ENCODE measurements at regions not wholly inside any gene's neighbourhood (a gene's known extent, or its start where the extent isn't known, plus 50 kb on each side); places are given as distances from the start of the nearest gene placed in this dataset.

DNA sequence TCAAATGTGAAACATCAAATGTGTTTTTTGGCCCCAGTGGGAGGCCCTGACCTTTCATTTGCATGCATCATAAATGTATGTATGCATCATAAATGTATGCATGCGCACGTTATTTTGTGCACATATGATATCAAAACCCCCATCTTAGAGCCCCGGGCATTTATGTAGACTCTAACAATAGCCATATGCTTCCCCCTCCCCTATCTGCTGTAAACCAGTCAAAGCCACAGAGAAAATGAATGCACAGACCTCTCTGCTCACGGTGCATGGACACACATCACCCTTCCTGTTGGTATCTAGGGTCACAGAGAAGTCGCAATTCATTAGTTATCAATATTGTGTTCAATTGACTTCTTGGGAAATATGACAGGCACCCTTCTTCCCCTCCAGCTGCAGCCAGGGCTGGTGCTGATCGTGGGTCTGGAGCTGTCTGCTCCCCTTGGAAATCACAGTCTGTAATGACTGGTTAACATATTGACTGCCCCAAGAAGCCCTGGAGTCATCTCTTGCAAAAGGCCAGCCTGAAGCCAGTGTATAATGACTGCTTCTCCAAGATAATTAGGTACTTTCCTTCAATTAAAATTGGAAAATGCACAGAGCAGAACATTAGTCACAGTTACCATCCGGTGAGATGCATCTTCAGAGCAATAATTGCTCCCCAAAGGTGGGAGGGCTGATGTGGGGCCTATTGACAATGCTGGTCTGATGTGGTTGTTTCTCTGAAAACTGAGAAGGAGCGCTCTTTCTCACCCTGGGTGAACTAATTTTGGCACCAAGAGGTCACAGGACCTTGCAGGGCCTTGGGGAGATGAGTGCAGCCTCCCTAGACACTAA lies 532.2 kb downstream of the CDH26 start:
- intact Hi-C loops (cut with micrococcal nuclease) (no loop called here), dilution Hi-C loops (cut with HindIII; ENCODE audit: low sequenced_read_pairs, unreplicated experiment) (no loop called here), in situ Hi-C loops (cut with MboI; ENCODE audit: low sequenced_read_pairs) (no loop called here)
- Histone ChIP-seq H3K4me3 (ENCODE audit: insufficient read depth, low read depth, low read length) (no peak overlapping the region), H3K27me3 (ENCODE audit: control insufficient read depth, insufficient read depth, low read length) (no peaks in the 10 kb centered on the region), H2BK15ac (ENCODE audit: low read depth, low read length) (no peak overlapping the region), H4K5ac (ENCODE audit: low read depth, low read length) (no peak overlapping the region), H3K9me1 (ENCODE audit: insufficient read depth, low read length) (no peaks in the 10 kb centered on the region), H3K23ac (ENCODE audit: low read depth, low read length) (no peak overlapping the region), H3K79me1 (ENCODE audit: low read depth in 1 of 2, low read length in 2 of 2) (no peaks in the 10 kb centered on the region), H2BK120ac (ENCODE audit: low read depth, low read length) (no peak overlapping the region), H4K91ac (ENCODE audit: insufficient read depth, low read depth, low read length) (no peak overlapping the region), H3K36me3 (ENCODE audit: control insufficient read depth, insufficient read depth, low read length) (no peaks in the 10 kb centered on the region), H3K9ac (ENCODE audit: low read depth, low read length) (no peak overlapping the region), H2AK5ac (ENCODE audit: low read depth, low read length) (no peak overlapping the region), H3K4me2 (ENCODE audit: low read depth, low read length) (no peak overlapping the region), H2BK20ac (ENCODE audit: low read depth, low read length) (no peak overlapping the region), H3K14ac (replicated peaks; ENCODE audit: low read depth, low read length) (no peak overlapping the region), H3K9me3 (ENCODE audit: control insufficient read depth, insufficient read depth, low read length) (peaks cover 7% of the 10 kb centered on the region; the same call in 1 of the 2 replicates), H3K4me1 (ENCODE audit: control insufficient read depth, insufficient read depth, low read length) (no peaks in the 10 kb centered on the region), H3K4ac (ENCODE audit: low read depth, low read length) (no peak overlapping the region), H4K20me1 (ENCODE audit: insufficient read depth, low read length) (no peaks in the 10 kb centered on the region), H3K56ac (ENCODE audit: extremely low read depth, insufficient read depth, low read length) (no peak overlapping the region), H2AK9ac (replicated peaks; ENCODE audit: low read depth, low read length, poor library complexity) (no peak overlapping the region), H2BK5ac (ENCODE audit: low read depth, low read length, poor library complexity, severe bottlenecking) (no peak overlapping the region), H3K27ac (ENCODE audit: insufficient read depth, low read length) (no peak overlapping the region), H3K18ac (ENCODE audit: low read depth, low read length) (no peak overlapping the region), H2AFZ (replicated peaks; ENCODE audit: low read length, poor library complexity) (no peak overlapping the region), H4K8ac (ENCODE audit: low read depth in 2 of 2, low read length in 2 of 2) (no peak overlapping the region)
- 40% methylated on average over 1 of the region's 8 CpGs; no CpG with 5 or more reads in 1 of the 2 experiments for WGBS, 2 experiments (ENCODE audit: extremely low coverage in 2 of 2, insufficient read length in 1 of 2)
- TF ChIP-seq, protein P1, sequence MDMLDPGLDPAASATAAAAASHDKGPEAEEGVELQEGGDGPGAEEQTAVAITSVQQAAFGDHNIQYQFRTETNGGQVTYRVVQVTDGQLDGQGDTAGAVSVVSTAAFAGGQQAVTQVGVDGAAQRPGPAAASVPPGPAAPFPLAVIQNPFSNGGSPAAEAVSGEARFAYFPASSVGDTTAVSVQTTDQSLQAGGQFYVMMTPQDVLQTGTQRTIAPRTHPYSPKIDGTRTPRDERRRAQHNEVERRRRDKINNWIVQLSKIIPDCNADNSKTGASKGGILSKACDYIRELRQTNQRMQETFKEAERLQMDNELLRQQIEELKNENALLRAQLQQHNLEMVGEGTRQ (IDR thresholded peaks at IDR 0.05; ENCODE audit: low read depth, low read length) = no peak
- no peak for TF ChIP-seq FOS (IDR thresholded peaks at IDR 0.05; ENCODE audit: low read depth, low read length)
- TF ChIP-seq RFX5 (IDR thresholded peaks at IDR 0.05; ENCODE audit: low read depth, low read length) = no peak
- no peak for TF ChIP-seq RAD21 (IDR thresholded peaks at IDR 0.05; ENCODE audit: low read length)
- TF ChIP-seq, protein P2, sequence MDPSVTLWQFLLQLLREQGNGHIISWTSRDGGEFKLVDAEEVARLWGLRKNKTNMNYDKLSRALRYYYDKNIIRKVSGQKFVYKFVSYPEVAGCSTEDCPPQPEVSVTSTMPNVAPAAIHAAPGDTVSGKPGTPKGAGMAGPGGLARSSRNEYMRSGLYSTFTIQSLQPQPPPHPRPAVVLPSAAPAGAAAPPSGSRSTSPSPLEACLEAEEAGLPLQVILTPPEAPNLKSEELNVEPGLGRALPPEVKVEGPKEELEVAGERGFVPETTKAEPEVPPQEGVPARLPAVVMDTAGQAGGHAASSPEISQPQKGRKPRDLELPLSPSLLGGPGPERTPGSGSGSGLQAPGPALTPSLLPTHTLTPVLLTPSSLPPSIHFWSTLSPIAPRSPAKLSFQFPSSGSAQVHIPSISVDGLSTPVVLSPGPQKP (IDR thresholded peaks at IDR 0.05; ENCODE audit: borderline replicate concordance, low read depth, low read length) = no peak
- TF ChIP-seq NFE2L2 (IDR thresholded peaks at IDR 0.05; ENCODE audit: low read depth, low read length) = no peak
- TF ChIP-seq RCOR1 (IDR thresholded peaks at IDR 0.05; ENCODE audit: insufficient replicate concordance, low read length) = no peak
- no peak for TF ChIP-seq MXI1 (IDR thresholded peaks at IDR 0.05; ENCODE audit: borderline replicate concordance, low read depth, low read length)
- TF ChIP-seq, protein P3, sequence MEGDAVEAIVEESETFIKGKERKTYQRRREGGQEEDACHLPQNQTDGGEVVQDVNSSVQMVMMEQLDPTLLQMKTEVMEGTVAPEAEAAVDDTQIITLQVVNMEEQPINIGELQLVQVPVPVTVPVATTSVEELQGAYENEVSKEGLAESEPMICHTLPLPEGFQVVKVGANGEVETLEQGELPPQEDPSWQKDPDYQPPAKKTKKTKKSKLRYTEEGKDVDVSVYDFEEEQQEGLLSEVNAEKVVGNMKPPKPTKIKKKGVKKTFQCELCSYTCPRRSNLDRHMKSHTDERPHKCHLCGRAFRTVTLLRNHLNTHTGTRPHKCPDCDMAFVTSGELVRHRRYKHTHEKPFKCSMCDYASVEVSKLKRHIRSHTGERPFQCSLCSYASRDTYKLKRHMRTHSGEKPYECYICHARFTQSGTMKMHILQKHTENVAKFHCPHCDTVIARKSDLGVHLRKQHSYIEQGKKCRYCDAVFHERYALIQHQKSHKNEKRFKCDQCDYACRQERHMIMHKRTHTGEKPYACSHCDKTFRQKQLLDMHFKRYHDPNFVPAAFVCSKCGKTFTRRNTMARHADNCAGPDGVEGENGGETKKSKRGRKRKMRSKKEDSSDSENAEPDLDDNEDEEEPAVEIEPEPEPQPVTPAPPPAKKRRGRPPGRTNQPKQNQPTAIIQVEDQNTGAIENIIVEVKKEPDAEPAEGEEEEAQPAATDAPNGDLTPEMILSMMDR (conservative IDR thresholded peaks at IDR 0.05; ENCODE audit: low read depth, low read length) = no peak
- no peak for TF ChIP-seq CEBPB (IDR thresholded peaks at IDR 0.05; ENCODE audit: low read depth, low read length)
- TF ChIP-seq BHLHE40 (IDR thresholded peaks at IDR 0.05; ENCODE audit: low read depth, low read length) = no peak
- TF ChIP-seq MAFK (IDR thresholded peaks at IDR 0.05; ENCODE audit: low read depth, low read length) = no peak
- no peak for TF ChIP-seq SMC3 (IDR thresholded peaks at IDR 0.05; ENCODE audit: low read depth, low read length)
- TF ChIP-seq MAZ (IDR thresholded peaks at IDR 0.05; ENCODE audit: borderline replicate concordance, low read depth, low read length) = no peak
- no peak for TF ChIP-seq POLR2A (IDR thresholded peaks at IDR 0.05; ENCODE audit: low read depth, low read length)
- DNase-seq = no peak
- BruUV-seq (replicated peaks) = no TSS peak
- no peak for ATAC-seq (ENCODE audit: low read depth)
- CTCF ChIA-PET = no interaction called here
- POLR2A ChIA-PET (ENCODE audit: unreplicated experiment) = no interaction called here
